ENCODE measurements at regions not wholly inside any gene's neighbourhood (a gene's known extent, or its start where the extent isn't known, plus 50 kb on each side); places are given as distances from the start of the nearest gene placed in this dataset.

DNA sequence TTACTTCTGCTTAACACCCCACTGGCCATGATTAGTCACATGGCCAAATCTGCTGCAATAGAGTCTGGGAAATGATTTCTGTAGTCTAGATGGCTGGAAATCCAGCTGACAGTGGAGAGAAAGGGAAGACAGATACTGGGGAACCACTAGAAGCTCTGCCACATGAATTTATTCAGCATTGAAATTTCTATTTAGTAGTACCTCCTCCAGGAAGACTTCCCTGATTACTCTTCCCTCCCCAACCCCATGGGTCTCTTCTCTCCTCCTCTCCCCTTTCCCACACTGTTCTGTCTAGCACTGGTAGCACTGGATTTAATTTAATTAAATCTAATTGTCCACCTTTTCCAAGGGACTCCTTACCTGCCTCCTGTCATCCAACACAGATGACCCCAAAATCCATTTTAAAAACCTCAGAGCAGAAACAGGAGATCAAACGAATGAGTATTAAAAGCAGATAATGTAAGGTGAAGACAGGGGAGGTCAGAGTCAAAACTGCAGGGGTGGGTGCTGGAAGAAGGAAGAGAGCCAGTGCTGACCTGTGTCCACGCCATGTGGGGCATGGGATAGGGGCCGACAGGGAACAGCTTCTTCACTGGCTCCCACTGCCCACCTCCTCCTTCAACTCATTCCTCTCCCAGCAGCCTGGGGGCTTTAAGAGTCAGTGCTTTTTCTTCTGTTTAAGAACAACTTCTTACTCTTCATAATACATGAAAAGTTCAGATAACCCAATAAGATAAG lies 169.2 kb upstream of the HS6ST1 start:
- no peaks in the 10 kb centered on the region for H3K36me3 ChIP-seq (ENCODE audit: control insufficient read depth in 2 of 2, insufficient read depth in 2 of 2, low read length in 1 of 2)
- peaks cover 4 to 5% of the 10 kb centered on the region in 2 donors for H3K9me3 ChIP-seq (ENCODE audit: control insufficient read depth in 2 of 2, insufficient read depth in 1 of 2, low read depth in 1 of 2, low read length in 1 of 2)
- no peaks in the 10 kb centered on the region for H3K27me3 ChIP-seq (ENCODE audit: control insufficient read depth in 1 of 2, insufficient read depth in 2 of 2, low read length in 2 of 2)
- H3K4me3 ChIP-seq (ENCODE audit: low read depth in 1 of 2, low read length in 2 of 2), result no peak overlapping the region
- WGBS, 2 donors, result 78% methylated on average over 3 of the region's 3 CpGs
- peaks cover 0 to 6% of the 10 kb centered on the region in 2 donors for H3K4me1 ChIP-seq (ENCODE audit: control insufficient read depth in 2 of 2, insufficient read depth in 2 of 2, low read length in 1 of 2)
- H3K27ac ChIP-seq (ENCODE audit: low read depth in 2 of 2, low read length in 1 of 2), result no peak overlapping the region

DNA sequence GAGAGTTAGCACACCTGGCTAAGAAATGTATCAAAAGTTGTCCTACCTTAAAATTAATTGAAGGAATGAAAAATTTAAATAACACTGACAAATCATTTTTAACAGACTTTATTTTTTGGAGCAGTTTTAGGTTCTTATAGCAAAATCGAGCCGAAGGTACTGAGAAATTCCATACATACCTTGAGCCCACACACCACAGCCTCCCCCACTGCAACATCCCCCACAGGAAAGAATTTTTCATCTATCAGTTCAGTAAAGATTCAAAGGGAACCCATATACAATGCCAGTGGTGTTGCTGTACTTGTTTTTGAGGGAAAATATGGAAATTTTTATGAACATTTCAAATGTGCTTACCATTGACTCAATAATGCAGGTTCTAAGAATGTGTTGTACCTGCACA lies 169.8 kb upstream of the HS6ST1 start:
- no peak overlapping the region for H3K27ac ChIP-seq (ENCODE audit: low read depth in 2 of 2, low read length in 1 of 2)
- H3K4me3 ChIP-seq (ENCODE audit: low read depth in 1 of 2, low read length in 2 of 2), result no peak overlapping the region
- H3K27me3 ChIP-seq (ENCODE audit: control insufficient read depth in 1 of 2, insufficient read depth in 2 of 2, low read length in 2 of 2), result no peaks in the 10 kb centered on the region
- H3K36me3 ChIP-seq (ENCODE audit: control insufficient read depth in 2 of 2, insufficient read depth in 2 of 2, low read length in 1 of 2), result no peaks in the 10 kb centered on the region
- peaks cover 0 to 6% of the 10 kb centered on the region in 2 donors for H3K4me1 ChIP-seq (ENCODE audit: control insufficient read depth in 2 of 2, insufficient read depth in 2 of 2, low read length in 1 of 2)
- H3K9me3 ChIP-seq (ENCODE audit: control insufficient read depth in 2 of 2, insufficient read depth in 1 of 2, low read depth in 1 of 2, low read length in 1 of 2), result peaks cover 4 to 5% of the 10 kb centered on the region in 2 donors
- 82 to 84% methylated on average over 2 of the region's 2 CpGs for WGBS, 2 donors

DNA sequence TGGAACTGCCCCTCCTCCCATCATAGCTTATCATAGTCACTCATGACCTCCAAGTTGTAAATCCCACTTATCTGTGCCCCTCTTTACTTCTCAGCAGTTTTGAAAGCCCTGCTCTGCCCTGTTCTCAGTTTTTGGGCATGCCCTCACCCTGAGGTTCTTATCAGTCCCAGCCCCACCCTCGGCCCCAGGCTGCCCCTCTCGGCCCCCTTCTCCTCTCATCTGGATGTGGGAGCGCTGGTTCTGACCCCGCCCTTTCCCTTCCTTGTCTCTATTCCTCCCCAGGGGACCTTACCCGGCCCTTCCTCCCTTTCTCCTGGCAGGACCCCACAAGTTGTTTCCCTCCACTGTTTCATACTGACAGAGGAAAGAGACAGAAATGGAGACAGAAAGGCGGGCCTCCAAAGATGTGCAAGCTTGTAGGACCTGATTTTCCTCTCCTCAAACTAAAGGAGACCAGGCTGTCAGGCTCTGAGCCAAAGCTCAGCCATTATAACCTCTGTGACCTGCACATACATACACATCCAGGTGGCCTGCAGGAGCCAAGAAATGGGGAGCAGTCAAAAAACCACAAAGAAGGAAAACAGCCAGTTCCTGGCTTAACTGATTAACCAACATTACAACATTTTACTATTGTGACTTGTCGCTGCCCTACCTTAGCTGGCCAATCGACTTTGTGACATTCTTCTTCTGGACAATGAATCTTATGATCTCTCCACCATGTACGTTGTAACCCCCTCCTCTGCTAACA lies 171.0 kb upstream of the HS6ST1 start:
- WGBS, 2 donors, result 31 to 40% methylated on average over 9 of the region's 9 CpGs
- H3K4me3 ChIP-seq (ENCODE audit: low read depth in 1 of 2, low read length in 2 of 2), result no peak overlapping the region
- no peaks in the 10 kb centered on the region for H3K27me3 ChIP-seq (ENCODE audit: control insufficient read depth in 1 of 2, insufficient read depth in 2 of 2, low read length in 2 of 2)
- H3K36me3 ChIP-seq (ENCODE audit: control insufficient read depth in 2 of 2, insufficient read depth in 2 of 2, low read length in 1 of 2), result no peaks in the 10 kb centered on the region
- peaks cover 4 to 5% of the 10 kb centered on the region in 2 donors for H3K9me3 ChIP-seq (ENCODE audit: control insufficient read depth in 2 of 2, insufficient read depth in 1 of 2, low read depth in 1 of 2, low read length in 1 of 2)
- peak overlapping the region in 1 of 2 donors; percentile 30 for H3K27ac ChIP-seq (ENCODE audit: low read depth in 2 of 2, low read length in 1 of 2)
- H3K4me1 ChIP-seq (ENCODE audit: control insufficient read depth in 2 of 2, insufficient read depth in 2 of 2, low read length in 1 of 2), result peaks cover 0 to 6% of the 10 kb centered on the region in 2 donors

DNA sequence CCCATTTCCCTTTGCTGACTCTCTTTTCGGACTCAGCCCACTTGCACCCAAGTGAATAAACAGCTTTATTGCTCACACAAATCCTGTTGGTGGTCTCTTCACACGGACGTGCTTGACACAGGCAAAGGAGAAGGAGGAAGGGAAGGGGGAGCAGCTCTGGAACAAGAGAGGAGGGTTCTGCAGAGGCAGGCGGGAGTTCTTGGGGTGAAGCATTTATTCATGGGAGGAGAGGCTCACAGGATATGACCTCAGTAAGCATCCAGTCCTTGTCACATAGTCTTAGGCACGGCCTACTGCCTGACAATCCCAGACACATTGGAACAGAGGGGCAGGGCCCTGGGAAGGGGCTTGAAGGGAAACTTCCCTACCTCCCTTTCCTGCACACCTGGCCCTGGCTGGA lies 171.7 kb upstream of the HS6ST1 start:
- Histone ChIP-seq H3K36me3 (ENCODE audit: control insufficient read depth in 2 of 2, insufficient read depth in 2 of 2, low read length in 1 of 2) (no peaks in the 10 kb centered on the region), H3K27ac (ENCODE audit: low read depth in 2 of 2, low read length in 1 of 2) (no peak overlapping the region), H3K27me3 (ENCODE audit: control insufficient read depth in 1 of 2, insufficient read depth in 2 of 2, low read length in 2 of 2) (no peaks in the 10 kb centered on the region), H3K9me3 (ENCODE audit: control insufficient read depth in 2 of 2, insufficient read depth in 1 of 2, low read depth in 1 of 2, low read length in 1 of 2) (peaks cover 4 to 5% of the 10 kb centered on the region in 2 donors), H3K4me3 (ENCODE audit: low read depth in 1 of 2, low read length in 2 of 2) (no peak overlapping the region), H3K4me1 (ENCODE audit: control insufficient read depth in 2 of 2, insufficient read depth in 2 of 2, low read length in 1 of 2) (peaks cover 0 to 6% of the 10 kb centered on the region in 2 donors)
- WGBS, 2 donors, result 65 to 73% methylated on average over 5 of the region's 5 CpGs

DNA sequence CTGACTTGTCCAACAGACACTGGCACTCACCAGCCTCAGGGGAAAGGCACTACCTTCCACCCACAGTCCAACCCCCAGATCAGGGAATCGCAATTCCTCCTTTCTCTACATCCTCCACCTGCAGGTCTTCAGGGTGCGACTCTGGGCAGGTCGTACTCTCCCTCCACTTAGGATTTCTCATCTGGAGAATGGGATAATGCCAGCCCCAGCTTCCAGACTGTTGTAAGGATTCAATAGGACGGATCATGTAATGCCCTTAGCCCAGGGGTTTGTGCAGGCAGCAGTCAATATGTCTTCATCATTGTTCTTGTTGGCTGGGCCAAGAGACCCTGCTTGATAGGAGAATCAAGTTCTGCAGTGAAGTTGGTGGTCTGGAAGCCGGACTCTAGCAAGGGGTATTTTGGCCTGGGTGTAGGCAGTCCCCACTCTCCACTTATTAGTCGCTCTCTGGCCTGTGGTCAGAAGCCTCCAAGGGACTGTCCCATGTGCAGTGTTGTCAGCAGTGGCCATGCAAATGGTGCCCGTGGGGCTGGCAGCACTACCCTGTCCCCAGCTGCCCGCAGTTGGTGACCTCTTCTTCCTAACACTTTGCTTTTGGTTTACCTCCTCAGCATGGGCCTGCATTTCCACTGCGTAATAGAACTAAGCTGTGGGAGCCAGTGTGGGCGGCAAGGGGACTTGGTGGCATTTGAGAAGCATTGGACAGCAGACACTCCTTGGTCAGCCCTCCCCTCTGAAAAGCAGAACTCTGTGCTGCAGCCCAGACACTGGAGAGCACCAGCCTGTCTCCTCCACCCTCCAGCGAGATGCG lies 172.4 kb upstream of the HS6ST1 start:
- Histone ChIP-seq H3K4me3 (ENCODE audit: low read depth in 1 of 2, low read length in 2 of 2) (no peak overlapping the region), H3K9me3 (ENCODE audit: control insufficient read depth in 2 of 2, insufficient read depth in 1 of 2, low read depth in 1 of 2, low read length in 1 of 2) (peaks cover 4 to 5% of the 10 kb centered on the region in 2 donors), H3K27ac (ENCODE audit: low read depth in 2 of 2, low read length in 1 of 2) (no peak overlapping the region), H3K27me3 (ENCODE audit: control insufficient read depth in 1 of 2, insufficient read depth in 2 of 2, low read length in 2 of 2) (no peaks in the 10 kb centered on the region), H3K4me1 (ENCODE audit: control insufficient read depth in 2 of 2, insufficient read depth in 2 of 2, low read length in 1 of 2) (peaks cover 0 to 6% of the 10 kb centered on the region in 2 donors), H3K36me3 (ENCODE audit: control insufficient read depth in 2 of 2, insufficient read depth in 2 of 2, low read length in 1 of 2) (no peaks in the 10 kb centered on the region)
- 93 to 94% methylated on average over 12 of the region's 12 CpGs for WGBS, 2 donors

DNA sequence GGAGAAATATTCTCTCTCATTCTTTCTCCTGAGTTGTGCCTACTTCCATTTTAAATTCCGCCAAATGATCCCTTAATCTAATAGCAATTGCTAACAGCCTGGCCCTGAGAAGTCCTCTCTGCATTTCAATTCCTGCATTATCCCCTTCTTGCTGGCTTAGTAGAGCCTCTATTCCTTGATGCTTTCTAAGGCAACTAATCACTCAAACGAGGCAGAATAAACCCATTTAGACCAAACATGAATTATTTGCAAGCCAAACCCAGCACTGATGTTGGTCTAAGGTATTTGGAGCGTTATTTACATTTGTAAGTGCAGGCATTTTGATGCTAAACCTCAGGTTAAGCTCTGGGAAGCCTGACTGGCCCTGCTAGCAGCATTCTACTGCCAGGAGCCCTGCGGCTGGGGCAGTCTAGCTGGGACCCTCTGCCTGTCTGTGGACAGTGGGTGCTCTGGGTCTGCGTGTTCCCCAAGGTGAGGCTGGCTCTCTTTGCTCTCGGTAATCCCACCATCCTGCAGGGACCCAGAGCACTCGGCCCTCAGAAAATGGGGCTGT lies 173.1 kb upstream of the HS6ST1 start:
- Histone ChIP-seq H3K36me3 (ENCODE audit: control insufficient read depth in 2 of 2, insufficient read depth in 2 of 2, low read length in 1 of 2) (no peaks in the 10 kb centered on the region), H3K9me3 (ENCODE audit: control insufficient read depth in 2 of 2, insufficient read depth in 1 of 2, low read depth in 1 of 2, low read length in 1 of 2) (peaks cover 4 to 5% of the 10 kb centered on the region in 2 donors), H3K27ac (ENCODE audit: low read depth in 2 of 2, low read length in 1 of 2) (no peak overlapping the region), H3K27me3 (ENCODE audit: control insufficient read depth in 1 of 2, insufficient read depth in 2 of 2, low read length in 2 of 2) (no peaks in the 10 kb centered on the region), H3K4me3 (ENCODE audit: low read depth in 1 of 2, low read length in 2 of 2) (no peak overlapping the region), H3K4me1 (ENCODE audit: control insufficient read depth in 2 of 2, insufficient read depth in 2 of 2, low read length in 1 of 2) (peaks cover 0 to 6% of the 10 kb centered on the region in 2 donors)
- WGBS, 2 donors, result 89 to 94% methylated on average over 7 of the region's 7 CpGs

DNA sequence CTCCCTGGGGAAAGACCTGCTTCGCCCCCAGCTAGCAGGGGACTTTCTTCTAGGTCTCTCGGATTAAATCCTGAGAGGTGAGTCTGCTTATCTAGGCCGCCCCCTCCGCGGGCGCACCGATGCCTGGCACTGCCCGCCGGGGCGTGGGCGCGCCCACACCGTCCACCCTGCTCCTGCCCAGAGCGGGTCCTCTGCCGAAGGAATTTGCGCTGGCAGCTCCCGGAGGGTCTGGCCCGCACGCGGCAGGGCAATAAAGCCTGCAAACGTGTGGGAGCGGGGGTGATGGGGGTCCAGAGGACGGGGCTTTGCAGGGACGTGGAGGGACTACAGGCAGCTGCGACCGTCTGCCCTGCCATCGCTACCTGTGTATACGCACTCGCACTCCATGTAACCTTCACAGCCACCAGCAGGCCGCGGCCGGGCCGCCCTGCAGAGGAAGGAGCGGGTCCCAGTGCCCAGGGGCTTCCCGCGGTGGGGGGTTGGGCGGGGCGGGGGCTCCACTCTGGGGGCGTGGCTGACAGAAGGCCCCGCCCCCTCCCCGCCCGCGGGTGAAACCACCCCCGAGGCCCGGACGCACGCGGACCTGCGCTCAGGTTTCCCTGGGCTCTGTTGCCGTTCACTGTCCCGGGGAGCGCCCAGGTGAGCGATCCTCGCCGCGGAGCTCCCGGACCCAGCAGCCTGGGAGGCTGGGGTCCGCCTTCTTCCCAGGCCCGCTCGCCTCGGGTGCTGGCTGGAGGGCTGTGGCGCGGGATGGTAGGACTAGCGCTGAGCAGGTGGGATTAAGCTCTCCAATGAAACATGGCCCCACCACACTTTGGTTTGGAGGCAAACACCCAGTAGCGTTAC lies 174.5 kb upstream of the HS6ST1 start:
- no peak overlapping the region for H3K4me3 ChIP-seq (ENCODE audit: low read depth in 1 of 2, low read length in 2 of 2)
- no peaks in the 10 kb centered on the region for H3K36me3 ChIP-seq (ENCODE audit: control insufficient read depth in 2 of 2, insufficient read depth in 2 of 2, low read length in 1 of 2)
- H3K4me1 ChIP-seq (ENCODE audit: control insufficient read depth in 2 of 2, insufficient read depth in 2 of 2, low read length in 1 of 2), result peaks cover 0 to 6% of the 10 kb centered on the region in 2 donors
- 68 to 73% methylated on average over 65 of the region's 65 CpGs for WGBS, 2 donors
- H3K27me3 ChIP-seq (ENCODE audit: control insufficient read depth in 1 of 2, insufficient read depth in 2 of 2, low read length in 2 of 2), result no peaks in the 10 kb centered on the region
- H3K9me3 ChIP-seq (ENCODE audit: control insufficient read depth in 2 of 2, insufficient read depth in 1 of 2, low read depth in 1 of 2, low read length in 1 of 2), result peaks cover 4 to 5% of the 10 kb centered on the region in 2 donors
- H3K27ac ChIP-seq (ENCODE audit: low read depth in 2 of 2, low read length in 1 of 2), result no peak overlapping the region

DNA sequence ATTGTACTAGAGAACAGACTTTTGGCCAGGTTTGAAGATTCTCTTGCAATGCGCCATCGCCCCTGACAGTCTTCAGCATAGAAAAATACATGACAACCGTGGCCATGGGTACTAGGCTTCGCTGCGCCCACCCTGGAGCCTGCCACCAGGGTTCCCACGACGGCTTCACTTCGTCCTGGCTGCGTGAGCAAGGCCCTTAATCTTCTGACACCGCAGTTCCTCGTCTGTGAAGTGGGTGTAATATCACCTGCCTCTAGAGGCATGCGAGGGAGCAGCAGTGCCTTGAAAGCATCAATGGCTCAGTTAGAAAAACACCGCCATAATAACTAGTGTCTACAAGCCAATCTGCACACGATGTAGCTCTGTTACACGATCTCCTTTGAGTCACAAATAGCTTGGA lies 175.2 kb upstream of the HS6ST1 start:
- Histone ChIP-seq H3K9me3 (ENCODE audit: control insufficient read depth in 2 of 2, insufficient read depth in 1 of 2, low read depth in 1 of 2, low read length in 1 of 2) (peaks cover 4 to 5% of the 10 kb centered on the region in 2 donors), H3K27ac (ENCODE audit: low read depth in 2 of 2, low read length in 1 of 2) (no peak overlapping the region), H3K27me3 (ENCODE audit: control insufficient read depth in 1 of 2, insufficient read depth in 2 of 2, low read length in 2 of 2) (no peaks in the 10 kb centered on the region), H3K4me3 (ENCODE audit: low read depth in 1 of 2, low read length in 2 of 2) (no peak overlapping the region), H3K36me3 (ENCODE audit: control insufficient read depth in 2 of 2, insufficient read depth in 2 of 2, low read length in 1 of 2) (no peaks in the 10 kb centered on the region), H3K4me1 (ENCODE audit: control insufficient read depth in 2 of 2, insufficient read depth in 2 of 2, low read length in 1 of 2) (peaks cover 0 to 6% of the 10 kb centered on the region in 2 donors)
- 85 to 88% methylated on average over 15 of the region's 15 CpGs for WGBS, 2 donors
